ENCODE measurements at regions not wholly inside any gene's neighbourhood (a gene's known extent, or its start where the extent isn't known, plus 50 kb on each side); places are given as distances from the start of the nearest gene placed in this dataset.

DNA sequence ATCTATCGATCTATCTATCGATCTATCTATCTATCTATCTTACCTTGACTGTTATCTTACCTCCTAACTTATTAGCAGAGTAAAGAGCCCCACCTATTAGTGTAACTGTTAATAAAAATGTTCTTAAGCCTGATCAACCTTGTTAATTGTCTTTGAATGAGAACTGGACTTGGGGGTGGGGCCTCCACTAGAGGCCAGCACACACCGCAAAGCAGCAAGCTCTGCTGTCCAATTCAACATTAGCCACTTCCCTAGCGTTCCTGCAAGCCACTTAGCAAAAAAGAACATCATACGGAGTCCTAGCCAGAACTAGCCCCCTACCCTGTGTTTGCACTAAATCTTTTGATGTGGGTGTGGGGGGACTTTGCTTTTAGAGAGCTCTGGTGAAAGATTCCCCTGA, 515.8 kb downstream of the KDM4C start (continued):
- TF ChIP-seq RFX5 (IDR thresholded peaks at IDR 0.05; ENCODE audit: borderline replicate concordance, low read depth, low read length) (no peak), SRF (IDR thresholded peaks at IDR 0.05; ENCODE audit: low read depth, low read length) (no peak), BCL11A (IDR thresholded peaks at IDR 0.05; ENCODE audit: low read depth in 2 of 2, low read length in 2 of 2) (no peak), CEBPB (IDR thresholded peaks at IDR 0.05; ENCODE audit: low read depth, low read length) (no peak)
- TF ChIP-seq, protein P1, sequence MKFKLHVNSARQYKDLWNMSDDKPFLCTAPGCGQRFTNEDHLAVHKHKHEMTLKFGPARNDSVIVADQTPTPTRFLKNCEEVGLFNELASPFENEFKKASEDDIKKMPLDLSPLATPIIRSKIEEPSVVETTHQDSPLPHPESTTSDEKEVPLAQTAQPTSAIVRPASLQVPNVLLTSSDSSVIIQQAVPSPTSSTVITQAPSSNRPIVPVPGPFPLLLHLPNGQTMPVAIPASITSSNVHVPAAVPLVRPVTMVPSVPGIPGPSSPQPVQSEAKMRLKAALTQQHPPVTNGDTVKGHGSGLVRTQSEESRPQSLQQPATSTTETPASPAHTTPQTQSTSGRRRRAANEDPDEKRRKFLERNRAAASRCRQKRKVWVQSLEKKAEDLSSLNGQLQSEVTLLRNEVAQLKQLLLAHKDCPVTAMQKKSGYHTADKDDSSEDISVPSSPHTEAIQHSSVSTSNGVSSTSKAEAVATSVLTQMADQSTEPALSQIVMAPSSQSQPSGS (IDR thresholded peaks at IDR 0.05; ENCODE audit: low read length), result no peak

Data from H1 (cell line).